ENCODE measurements at regions not wholly inside any gene's neighbourhood (a gene's known extent, or its start where the extent isn't known, plus 50 kb on each side); places are given as distances from the start of the nearest gene placed in this dataset.

DNA sequence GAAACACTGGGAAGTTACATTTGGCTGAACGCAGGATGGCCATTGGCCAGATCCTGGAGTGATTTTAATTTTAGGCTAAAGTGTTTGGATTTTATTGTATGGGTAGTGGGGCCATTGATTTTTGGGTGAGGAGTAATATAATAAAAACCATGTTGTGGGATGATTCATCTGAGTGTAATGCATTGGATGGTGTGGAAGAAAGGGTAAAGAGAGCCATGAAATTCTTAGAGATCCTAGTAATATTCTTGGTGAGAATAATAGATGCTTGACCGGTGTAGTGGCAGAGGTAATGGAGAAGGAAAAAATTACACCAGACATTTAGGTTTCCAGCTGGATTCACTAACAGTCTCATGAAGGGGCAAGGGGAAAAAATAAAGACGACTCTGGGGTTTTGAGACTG is 158.1 kb downstream of the NPR3 start:
- BruUV-seq (replicated peaks), result no TSS peak
- in situ Hi-C loops (cut with HindIII; ENCODE audit: extremely low pct_ligation_motif_present, low pct_unique_long_range_greater_than_20kb) (no loop called here), intact Hi-C loops (cut with micrococcal nuclease; ENCODE audit: unreplicated experiment) (no loop called here)
- Histone ChIP-seq H3K79me2 (ENCODE audit: insufficient read depth, low read length) (no peaks in the 10 kb centered on the region), H2AFZ (ENCODE audit: low read length) (no peak overlapping the region), H4K20me1 (ENCODE audit: insufficient read depth, low read length) (no peaks in the 10 kb centered on the region), H3K4me2 (ENCODE audit: low read depth, low read length) (no peak overlapping the region), H3K4me1 (ENCODE audit: insufficient read depth, low read length) (no peaks in the 10 kb centered on the region), H3K4me3 (replicated peaks in 1 of 3; ENCODE audit: insufficient read depth in 1 of 3, low read depth in 2 of 3, low read length in 3 of 3) (no peak overlapping the region), H3K27ac (ENCODE audit: extremely low read length, insufficient read depth, low read length) (no peak overlapping the region), H3K36me3 (replicated peaks in 1 of 2; ENCODE audit: control insufficient read depth in 1 of 2, insufficient read depth in 2 of 2, low read length in 2 of 2) (no peaks in the 10 kb centered on the region), H3K9ac (ENCODE audit: insufficient read depth, low read depth, low read length) (no peak overlapping the region), H3K9me3 (ENCODE audit: low read length) (no peaks in the 10 kb centered on the region), H3K27me3 (ENCODE audit: control insufficient read depth in 1 of 2, insufficient read depth in 2 of 2, low read length in 2 of 2) (no peaks in the 10 kb centered on the region; a peak in 1 of 5 replicates)
- POLR2A ChIA-PET, result no interaction called here
- WGBS (ENCODE audit: low lambda C conversion rate), result 13% methylated on average over 3 of the region's 3 CpGs
- no peak for FAIRE-seq
- no peak for DNase-seq (ENCODE audit: low spot score)
- CTCF ChIA-PET (ENCODE audit: low intra/inter-chr PET ratio, low total read pairs), result no interaction called here
- ATAC-seq, result no peak
- no peak for TF ChIP-seq DPF2 (CRISPR knock-in tag; IDR thresholded peaks at IDR 0.05; ENCODE audit: borderline replicate concordance, low read depth)
- TF ChIP-seq KAT2B (IDR thresholded peaks at IDR 0.05; ENCODE audit: borderline replicate concordance, low read depth, low read length), result no peak
- TF ChIP-seq, protein P1, sequence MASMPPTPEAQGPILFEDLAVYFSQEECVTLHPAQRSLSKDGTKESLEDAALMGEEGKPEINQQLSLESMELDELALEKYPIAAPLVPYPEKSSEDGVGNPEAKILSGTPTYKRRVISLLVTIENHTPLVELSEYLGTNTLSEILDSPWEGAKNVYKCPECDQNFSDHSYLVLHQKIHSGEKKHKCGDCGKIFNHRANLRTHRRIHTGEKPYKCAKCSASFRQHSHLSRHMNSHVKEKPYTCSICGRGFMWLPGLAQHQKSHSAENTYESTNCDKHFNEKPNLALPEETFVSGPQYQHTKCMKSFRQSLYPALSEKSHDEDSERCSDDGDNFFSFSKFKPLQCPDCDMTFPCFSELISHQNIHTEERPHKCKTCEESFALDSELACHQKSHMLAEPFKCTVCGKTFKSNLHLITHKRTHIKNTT (CRISPR knock-in tag; IDR thresholded peaks at IDR 0.05), result no peak
- TF ChIP-seq, protein P2, sequence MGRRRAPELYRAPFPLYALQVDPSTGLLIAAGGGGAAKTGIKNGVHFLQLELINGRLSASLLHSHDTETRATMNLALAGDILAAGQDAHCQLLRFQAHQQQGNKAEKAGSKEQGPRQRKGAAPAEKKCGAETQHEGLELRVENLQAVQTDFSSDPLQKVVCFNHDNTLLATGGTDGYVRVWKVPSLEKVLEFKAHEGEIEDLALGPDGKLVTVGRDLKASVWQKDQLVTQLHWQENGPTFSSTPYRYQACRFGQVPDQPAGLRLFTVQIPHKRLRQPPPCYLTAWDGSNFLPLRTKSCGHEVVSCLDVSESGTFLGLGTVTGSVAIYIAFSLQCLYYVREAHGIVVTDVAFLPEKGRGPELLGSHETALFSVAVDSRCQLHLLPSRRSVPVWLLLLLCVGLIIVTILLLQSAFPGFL (CRISPR knock-in tag; IDR thresholded peaks at IDR 0.05), result no peak
- TF ChIP-seq, protein P3, sequence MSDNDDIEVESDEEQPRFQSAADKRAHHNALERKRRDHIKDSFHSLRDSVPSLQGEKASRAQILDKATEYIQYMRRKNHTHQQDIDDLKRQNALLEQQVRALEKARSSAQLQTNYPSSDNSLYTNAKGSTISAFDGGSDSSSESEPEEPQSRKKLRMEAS (IDR thresholded peaks at IDR 0.05), result no peak
- no peak for TF ChIP-seq PAF1 (CRISPR knock-in tag; IDR thresholded peaks at IDR 0.05)
- no peak for TF ChIP-seq CENPBD1 (CRISPR knock-in tag; IDR thresholded peaks at IDR 0.05; ENCODE audit: borderline replicate concordance, low read depth)
- TF ChIP-seq EEA1 (CRISPR knock-in tag; IDR thresholded peaks at IDR 0.05; ENCODE audit: borderline replicate concordance), result no peak
- no peak for TF ChIP-seq ZNF101 (CRISPR knock-in tag; IDR thresholded peaks at IDR 0.05; ENCODE audit: borderline replicate concordance, low read depth)
- no peak for TF ChIP-seq NR2C2 (CRISPR knock-in tag; IDR thresholded peaks at IDR 0.05; ENCODE audit: borderline replicate concordance)
- TF ChIP-seq, protein P4, sequence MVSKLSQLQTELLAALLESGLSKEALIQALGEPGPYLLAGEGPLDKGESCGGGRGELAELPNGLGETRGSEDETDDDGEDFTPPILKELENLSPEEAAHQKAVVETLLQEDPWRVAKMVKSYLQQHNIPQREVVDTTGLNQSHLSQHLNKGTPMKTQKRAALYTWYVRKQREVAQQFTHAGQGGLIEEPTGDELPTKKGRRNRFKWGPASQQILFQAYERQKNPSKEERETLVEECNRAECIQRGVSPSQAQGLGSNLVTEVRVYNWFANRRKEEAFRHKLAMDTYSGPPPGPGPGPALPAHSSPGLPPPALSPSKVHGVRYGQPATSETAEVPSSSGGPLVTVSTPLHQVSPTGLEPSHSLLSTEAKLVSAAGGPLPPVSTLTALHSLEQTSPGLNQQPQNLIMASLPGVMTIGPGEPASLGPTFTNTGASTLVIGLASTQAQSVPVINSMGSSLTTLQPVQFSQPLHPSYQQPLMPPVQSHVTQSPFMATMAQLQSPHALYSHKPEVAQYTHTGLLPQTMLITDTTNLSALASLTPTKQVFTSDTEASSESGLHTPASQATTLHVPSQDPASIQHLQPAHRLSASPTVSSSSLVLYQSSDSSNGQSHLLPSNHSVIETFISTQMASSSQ (IDR thresholded peaks at IDR 0.05; ENCODE audit: low read depth), result no peak
- TF ChIP-seq, protein P4 (CRISPR knock-in tag; IDR thresholded peaks at IDR 0.05; ENCODE audit: borderline replicate concordance), result no peak
- no peak for TF ChIP-seq U2AF1 (optimal IDR thresholded peaks at IDR 0.05; ENCODE audit: low read depth, low read length)
- TF ChIP-seq CEBPZ (IDR thresholded peaks at IDR 0.05; ENCODE audit: low read length), result no peak
- TF ChIP-seq PHB2 (IDR thresholded peaks at IDR 0.05; ENCODE audit: partially characterized antibody), result no peak
